ENCODE measurements at regions not wholly inside any gene's neighbourhood (a gene's known extent, or its start where the extent isn't known, plus 50 kb on each side); places are given as distances from the start of the nearest gene placed in this dataset.
A peak's percentile ranks its signal among the peaks of the same experiment; 100 is the strongest.

DNA sequence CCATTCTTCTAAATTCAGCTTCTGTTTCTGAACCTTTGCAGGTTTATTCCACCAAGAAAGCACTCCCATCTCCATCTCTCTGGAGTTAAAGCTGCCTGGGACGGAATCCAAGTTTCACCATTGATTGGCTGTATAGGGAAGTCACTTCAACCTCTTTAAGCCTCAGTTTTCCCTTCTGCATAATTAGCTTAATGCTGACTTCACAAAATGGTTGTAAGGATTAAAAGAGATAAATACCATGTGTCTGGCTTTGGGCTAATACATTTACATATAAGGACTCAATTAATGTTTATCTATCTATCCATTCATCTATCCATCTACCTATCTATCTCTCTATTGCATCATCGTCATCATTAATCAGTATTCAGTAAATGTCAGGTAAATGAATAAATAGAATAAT lies 629.6 kb upstream of the MGMT start:
- no peak for DNase-seq

DNA sequence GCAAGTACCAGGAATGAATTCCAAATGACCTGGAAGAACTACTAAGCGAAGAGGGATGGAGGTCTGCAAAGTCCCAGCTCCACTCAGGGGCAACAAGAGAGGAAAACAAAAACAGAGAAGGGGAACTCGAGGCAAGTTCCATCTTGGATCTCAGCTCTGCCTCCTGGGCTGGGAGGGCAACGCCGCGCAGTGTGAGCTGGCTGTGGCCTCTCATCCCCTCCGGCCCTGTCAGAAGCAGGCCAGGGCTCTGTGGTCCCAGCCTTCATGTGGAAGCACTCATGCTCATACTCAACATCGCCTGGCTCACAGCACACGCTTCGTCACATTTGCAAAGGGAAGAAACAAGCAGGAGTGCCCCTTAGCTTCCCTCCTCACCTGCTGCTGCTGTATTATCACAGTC lies 627.9 kb upstream of the MGMT start:
- no peak for DNase-seq

DNA sequence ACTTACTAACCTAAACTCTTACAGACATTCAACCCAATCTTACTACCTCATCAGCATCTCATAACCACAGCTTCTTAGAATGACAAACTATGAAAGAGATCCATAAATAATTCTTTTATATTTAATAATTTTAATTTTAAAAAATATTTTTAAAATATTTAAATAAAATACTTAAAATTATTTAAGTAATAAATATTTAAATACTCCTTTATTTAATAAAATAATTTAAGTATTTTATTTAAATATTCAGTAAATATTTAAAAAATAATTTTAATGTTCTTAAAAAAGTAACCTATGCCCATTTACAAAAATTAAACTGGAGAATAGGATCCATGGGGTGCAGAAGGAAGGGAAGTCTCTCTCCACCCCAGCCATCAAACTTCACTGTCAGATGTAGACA lies 627.3 kb upstream of the MGMT start:
- no peak for DNase-seq

DNA sequence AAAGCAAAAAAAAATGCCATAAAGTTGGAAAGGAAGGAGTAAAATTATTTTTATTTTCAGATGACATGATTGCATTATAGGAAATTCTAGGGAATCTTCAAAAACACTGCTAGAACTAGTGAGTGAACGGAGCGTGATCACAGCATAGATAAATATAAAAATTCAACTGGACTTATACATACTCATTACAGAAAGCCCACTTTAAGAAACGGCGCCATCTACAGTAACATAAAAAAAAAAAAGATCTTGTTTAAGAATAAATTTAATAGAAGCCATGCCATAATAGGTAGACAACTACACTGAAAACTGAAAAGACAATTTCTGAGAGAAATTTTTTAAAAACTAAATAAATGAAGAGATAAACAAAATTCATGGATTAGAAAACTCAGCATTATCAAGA lies 623.1 kb upstream of the MGMT start:
- DNase-seq, result no peak

DNA sequence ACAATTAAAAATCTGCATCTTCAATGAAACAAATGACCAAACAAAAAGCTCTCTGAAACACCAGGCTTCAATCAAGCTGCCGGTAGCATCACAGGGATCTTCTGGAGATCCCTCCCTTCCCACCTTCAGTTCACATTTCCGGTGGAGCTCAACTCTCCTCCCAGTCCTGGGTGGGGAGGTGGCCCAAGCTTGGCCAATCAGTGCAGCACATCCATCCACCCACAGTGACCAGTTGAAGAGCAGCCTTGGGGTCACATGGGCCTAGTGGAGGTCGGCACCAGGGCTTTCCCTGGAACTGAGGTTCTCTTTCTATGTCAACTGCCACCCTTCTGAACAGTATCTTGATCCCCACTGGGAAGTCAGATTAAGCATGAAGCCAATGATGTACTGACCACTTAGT lies 620.1 kb upstream of the MGMT start:
- DNase-seq, result no peak

DNA sequence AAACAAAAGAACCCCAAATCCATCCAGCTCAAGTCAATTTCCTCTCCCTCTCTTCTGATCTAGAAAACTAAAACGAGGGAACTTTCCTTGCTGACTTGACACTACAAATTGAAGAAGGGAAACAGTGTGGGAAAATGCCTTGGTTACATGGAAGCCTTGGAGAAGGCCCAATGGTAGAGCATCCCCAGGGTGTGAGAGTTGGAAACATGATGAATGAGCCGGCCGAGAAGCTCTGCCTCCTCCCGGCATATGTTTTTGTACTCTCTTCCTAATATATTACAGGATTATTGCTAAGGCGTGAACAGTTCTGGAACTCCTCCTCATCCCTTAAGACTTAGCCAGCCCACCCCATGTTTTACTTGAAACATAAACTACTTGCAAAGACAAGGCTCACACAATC lies 618.2 kb upstream of the MGMT start:
- no peak for DNase-seq

DNA sequence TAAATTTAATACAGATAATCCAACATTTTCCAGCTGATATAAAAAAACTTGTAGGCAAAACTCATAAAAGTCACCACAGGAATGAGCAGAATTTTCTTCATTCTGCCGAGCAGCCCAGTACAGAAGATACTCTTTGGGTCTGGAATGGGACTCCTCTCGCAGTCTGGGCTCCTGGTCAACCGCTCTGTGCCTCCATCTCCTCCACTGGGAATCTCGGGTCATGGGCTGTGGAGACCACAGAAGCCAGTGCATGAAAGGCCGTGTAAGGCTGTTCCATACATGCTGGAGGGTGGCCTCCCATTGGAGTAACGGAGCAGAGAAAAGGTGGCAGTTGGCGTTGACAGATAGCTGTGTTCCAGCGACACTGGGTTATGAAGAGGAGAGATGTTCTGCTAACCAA lies 616.4 kb upstream of the MGMT start:
- DNase-seq, result no peak

DNA sequence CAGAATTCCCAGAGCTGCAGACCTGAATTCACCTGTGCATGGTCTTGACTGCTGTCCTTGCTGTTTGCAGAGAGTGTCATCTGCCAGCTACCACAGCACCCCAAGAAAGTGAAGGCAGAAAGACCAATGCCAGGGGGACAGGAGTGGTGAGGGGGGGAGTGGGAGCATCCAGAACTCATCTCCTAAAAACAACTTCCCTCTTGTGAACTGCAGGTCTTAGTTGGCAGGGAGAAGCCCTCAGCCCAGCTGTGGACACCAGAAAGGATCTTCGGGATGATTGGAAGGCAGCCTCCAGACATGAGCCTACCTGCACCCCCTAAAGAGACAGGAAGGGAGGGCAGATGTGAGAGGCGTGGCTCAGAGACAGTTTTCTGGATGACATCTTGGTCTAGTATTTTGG lies 615.8 kb upstream of the MGMT start:
- no peak for DNase-seq

DNA sequence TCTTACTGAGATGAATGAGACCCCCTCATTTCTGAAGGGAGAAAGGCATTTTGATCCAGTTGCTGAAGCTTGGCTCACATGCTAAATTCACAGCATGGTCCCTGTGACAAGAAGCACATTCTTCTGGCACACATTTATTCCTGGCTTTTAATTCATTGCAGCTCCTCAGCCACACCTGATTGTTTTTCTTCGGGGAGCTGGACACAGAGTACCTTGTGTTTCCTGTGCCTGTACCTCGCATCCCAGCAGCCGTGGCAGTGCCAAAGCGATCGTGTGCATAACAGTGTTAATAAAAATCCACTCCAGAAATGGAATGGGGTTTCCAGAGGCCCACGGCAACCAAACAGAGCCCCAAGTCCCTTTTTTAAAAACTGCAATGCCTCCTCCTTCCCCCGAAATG lies 615.3 kb upstream of the MGMT start:
- no peak for DNase-seq

DNA sequence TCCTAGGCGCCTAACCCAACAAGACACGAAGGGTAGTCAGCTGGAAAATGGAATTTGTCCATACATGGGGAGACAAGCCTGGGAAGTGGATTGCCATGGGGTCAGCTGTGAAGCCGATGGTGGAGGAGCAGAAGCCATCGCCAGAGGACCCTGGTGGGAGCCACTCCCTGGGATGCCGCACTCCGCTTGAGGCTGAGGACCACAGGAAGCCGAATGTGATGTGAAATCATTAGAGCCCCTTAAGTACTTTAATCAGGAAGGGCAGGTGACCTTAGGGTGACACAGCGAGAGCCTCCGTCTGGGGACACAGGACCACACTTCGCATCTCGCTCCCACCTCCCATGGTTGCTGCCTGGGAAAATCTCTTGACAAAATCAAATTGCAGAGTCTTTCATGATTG lies 614.6 kb upstream of the MGMT start:
- no peak for DNase-seq

DNA sequence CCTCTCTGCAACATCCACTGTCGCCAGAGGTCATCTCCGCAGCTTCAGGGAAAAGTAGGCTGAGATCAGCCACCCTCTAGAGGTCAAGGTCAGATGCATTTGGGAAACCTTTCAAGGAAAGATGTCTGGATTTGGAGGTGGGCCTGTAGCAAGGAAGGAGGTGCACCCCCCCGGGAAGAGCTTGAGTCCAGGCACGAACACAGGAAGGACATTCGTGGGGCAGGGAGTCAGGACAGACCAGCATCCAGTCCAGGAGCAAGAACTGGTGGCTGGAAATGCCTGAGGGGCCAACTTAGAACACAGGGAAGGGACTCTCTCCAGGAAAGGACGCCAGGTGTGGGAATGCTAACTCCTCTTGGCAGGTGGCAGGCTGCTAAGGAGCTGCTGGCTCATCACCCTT lies 614.1 kb upstream of the MGMT start:
- DNase-seq, result no peak

DNA sequence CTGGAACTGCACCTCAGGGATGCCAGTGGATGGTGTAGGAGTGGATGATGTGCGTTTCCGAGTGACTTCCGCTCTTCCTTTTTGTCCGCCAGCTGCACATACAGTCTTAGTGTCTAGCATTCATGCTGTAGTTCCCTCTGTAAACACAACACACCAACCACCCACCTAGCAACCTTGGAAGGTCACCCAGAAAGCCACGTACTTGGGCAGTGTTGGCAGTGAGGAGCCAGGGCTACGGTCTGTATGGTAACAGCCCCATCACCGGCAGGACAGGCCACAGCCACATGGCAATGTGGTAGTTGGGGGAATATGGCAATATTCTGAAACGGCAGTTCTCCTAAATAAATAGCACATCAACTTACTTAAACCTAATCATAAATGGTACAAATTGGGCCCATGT lies 613.5 kb upstream of the MGMT start:
- DNase-seq, result no peak

DNA sequence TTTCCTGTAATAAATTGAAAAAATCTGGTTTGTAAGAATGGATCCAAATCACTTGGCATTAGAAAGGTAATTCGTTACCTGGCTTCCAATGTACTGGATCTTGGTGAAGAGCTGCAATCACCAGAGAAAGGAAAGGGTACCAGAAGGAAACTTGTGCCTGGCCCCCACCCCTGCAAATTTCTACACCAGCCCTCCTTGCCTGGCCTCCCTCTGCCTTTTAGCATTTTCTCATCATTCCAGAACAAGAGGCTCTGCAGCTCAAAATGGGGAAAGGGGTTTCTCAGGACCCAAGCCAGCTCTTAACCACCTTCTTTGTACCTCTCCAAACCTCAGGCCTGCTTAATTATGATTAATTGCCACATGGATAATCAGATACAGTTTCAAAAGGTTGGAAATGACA lies 612.8 kb upstream of the MGMT start:
- DNase-seq, result no peak

DNA sequence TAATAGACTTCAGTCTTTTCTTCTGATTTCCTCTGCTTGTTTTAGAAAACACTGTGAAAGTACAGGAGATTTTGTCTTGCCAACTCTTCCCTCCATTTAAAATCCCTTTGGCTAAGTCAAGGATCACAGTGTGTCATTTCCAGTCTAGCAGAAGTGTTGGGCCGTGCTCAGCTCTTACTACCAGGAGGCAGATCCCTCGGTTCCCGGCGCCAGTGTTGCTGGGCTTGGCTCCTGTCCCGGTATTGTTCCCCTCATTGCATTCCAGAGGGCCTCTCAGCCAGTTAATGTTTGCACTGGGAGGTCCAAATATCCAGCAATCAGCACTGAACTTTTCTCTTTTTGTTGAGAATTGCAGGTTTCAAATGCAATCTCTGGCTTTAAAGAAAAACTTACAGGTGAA lies 612.1 kb upstream of the MGMT start:
- DNase-seq, result no peak

DNA sequence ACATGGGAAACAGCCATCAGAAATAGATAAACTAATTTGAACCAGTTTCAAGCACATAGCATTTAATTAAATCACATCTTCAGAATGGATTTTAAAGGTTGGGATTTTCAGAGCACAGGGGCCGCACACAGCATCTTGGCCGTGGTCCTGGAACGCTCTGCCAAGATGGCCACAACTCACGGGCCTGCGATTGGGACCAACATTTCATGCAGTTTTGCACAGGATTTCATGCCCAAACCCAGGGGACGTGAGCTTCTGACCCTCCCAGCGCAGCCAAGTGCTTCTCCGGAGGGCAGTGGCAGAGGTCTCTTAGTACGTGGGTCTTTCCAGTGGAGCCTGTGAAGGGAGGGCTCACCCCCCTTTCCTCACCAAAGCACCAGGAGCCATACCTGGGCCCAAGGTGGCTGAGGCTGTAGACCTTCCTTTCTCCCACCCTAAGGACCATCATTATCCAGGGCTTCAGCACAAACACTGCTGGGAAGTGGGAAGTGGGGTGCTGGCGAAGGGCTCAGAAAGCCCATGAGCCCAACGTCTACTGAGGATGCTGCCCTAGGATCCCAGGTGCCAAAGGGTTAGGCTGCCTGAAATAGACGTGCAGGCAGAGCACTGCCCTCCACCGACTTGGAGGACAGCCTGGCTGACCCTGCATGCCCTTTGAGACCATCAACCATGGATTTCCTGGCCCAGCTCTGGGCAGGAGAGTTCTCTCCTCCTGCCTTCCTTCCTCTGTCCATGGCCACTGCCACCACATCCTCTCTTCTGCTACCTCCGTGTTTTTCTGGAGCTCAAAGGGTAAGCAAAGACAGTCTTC lies 611.2 kb upstream of the MGMT start:
- DNase-seq, result no peak

DNA sequence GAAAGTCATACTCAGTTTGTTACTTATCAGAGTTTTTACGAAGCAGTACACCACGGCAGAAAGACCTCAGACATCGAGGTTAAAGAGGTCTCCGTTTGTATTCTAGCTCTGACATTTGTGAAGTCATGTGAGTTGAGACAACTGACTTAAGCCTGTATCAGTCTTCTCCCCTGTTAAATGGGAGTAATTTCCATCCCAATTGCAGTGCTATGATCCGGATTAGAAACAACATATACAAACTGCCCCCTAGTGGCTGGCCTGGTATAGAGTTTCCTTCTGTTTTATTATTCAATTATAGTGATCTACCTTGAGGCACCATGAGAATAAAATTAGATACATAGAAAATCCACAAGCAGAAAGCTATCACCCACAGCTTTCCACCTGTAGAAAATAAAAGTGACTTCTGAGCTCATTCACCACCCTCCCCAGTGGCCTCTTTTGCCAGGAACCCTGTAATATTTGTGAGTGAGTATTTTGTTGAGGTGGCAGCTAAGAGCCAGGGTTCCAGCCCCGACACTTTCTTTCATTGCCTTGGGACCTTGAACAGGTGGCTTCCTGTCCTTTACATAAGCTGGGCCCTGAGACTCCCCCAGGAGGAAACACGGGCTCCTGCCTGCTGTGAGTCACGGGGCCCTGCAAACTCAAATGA lies 607.2 kb upstream of the MGMT start:
- DNase-seq, result peak in 1 of 2 donors; percentile 2

DNA sequence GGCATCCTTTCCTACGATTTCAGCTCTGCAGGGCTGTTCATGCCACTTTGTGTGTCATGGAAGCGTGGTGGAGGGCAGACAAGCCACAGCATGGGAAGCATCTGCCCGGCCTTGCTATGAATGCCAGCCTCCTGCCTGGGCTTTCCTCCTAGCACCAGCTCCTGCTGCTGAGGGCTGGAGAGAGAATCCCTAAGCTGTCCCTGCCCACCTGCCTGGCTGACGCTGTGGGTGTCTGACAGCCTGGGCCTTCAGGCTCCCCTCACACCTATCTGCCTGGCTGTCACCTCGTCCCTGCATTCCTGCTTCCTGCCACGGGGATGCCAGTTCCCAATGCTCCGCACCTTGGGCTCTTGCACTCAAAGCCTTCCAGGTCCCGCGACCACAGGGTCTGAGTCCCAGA lies 606.5 kb upstream of the MGMT start:
- DNase-seq, result no peak

DNA sequence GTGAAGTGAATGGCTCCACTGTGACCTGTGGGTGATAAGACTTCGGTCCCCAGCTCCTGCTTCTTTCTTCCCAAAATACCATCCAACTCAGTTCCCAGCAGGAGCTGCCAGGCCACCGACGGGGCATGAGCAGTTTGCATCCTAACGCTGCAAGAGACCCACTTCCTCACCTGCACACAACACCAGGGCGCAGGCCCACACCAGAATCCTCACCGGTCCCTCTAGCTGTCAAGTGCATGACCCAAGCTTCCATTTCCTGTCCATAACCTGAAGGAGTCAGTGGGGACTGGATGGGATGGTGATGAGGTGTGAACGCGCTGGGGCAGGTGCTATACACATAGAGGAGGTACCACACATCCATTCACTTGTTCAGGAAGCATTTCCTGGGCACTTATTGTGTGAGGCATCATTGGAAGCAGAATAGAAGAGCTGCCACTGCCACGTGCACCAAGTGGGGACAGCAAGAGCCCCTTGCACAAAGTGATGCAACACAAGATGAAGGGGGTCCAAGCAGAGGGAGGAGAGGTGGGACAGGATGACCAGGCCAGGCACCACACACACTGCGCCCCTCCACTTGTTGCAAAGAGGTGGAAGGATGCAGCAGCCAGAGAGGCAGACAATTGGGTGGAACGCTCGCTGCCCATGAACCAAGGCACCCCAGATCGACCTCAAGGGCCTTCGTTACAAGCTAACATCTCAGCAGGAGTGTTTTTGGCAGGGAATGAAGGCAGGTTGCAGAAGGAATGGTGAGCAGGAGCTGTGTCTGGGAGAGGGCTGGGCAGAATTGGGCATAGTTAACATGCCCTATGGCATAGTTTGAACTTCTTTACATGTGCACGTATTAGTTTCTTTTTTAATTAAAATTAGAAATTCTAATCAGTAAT lies 605.8 kb upstream of the MGMT start:
- no peak for DNase-seq

DNA sequence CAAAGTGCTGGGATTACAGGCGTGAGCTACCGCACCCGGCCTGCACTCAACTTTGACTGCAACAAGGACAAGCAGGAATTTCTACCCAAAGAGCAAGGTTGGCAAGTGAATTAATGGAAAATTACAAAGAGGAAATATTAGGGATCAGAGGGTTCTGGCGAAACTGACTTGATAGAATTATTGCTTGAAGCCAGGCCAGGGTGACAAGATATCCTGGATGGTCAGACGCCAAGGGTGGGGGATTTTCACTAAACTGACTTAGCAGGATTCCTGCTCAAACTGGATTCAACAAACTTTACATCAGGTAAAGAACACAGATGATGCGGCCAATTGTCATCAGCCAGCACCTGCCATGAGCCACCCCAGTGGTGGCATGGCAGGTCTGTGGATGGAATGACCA lies 603.6 kb upstream of the MGMT start:
- no peak for DNase-seq

DNA sequence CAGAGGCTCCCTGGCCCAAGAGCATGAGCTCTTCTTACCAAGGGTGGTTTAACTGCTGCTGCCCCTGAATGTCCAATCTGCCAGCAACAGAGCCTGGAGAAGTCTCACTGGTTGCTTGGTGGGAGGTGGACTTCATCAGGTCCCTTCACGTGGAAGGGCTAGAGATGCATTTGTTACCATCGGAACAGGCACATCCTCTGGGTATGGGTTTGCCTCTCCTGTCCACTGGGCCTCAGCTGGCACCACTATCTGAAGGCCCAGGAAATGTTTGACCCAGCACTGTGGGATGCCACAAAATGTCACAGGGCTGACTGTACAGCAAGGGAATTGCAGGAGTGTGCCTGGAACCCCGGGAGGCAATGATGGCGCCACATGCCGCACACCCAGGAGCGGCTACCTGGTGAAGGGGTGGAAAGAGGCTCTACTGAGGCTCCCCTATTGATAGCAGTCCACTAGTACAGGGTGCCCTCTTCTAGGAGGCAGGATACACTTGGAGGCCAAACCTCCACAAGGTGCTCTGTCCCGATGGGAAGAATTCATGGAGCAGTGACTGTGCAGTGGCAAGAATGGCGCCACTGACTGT lies 603.1 kb upstream of the MGMT start:
- DNase-seq, result no peak

DNA sequence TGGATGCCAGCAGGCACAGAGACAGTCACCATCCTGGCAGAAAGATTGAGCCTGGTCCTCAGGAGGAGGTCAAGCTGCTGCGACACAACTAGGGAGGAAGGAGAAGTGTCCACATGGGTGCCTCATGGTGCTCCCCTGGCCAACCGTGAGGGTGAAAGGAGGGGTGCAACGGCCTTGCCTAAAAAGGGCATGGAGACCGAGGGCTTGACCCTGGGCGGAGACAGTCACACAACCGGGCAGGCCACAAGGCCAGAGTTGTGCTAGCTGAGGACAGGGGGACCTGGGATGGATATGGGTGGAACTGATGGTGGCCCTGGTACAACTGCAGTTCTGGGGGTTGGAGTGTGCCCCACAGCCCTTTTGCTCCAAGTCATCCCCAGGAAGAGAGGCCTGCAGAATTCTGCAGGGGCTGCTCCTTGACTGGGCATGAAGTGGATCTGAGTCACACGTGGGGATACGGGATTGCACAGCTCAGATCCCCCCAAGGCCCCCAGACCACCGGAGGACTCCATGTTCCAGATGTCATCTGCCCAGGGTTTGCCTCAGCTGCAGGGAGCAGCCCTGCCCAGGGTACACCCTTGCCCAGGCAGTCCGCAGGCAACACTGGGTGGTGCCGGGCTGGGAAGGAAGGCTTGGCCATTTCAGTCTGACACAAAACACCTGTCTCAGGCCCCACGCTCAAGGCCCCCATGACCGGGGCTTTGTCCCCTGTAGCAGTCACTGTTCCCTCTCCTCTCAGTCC lies 602.3 kb upstream of the MGMT start:
- no peak for DNase-seq

DNA sequence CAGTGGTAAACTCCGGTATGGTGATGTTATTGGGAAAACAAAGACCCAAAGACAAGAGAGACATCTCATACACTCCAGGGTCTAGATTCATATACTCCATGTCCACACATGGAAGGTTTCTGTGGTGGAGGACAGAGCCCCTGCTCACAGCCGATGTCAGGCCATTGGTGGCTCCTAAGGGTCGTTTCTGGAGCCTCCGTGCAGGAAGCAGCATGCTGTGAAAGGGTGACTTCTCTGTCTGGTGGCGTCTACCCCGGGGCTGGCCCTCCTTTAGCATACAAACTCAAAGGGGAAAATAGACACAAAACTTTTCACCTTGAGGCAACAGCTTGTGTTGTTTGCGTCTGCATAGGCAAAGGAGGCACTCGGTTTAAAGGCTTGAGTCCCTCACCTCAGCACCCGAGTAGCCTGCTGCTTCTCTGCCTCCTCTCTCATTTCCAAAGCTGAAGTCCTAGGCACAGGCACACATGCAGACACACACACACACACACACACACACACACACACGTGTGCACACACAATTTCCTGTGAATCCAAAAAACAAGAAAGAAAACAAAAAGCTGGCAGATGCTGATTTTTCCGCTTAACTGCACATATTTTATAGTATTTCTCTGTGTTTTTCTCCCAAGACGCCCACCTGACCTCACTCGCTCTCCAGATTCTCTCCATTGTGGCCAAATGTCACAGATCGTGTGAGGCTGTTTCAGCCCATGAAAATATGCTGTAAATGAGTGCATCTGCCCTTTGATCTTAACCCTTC lies 601.4 kb upstream of the MGMT start:
- DNase-seq, result no peak

Data from CD4-positive, alpha-beta T cell treated with Interleukin-4 for 1 hour (primary cell).